GM18511 (cell line): ENCODE measurements at regions not wholly inside any gene's neighbourhood (a gene's known extent, or its start where the extent isn't known, plus 50 kb on each side); places are given as distances from the start of the nearest gene placed in this dataset.
"Not testable (repeated sequence)": the region's sequence is repeated elsewhere in the genome, so short reads cannot be mapped to it uniquely, and the experiment has no call there.

Source experiments
- ATAC-seq: cut with Tn5 transposase; IDR thresholded peaks from one replicate; pipeline ENCODE4 v1.9.1; 2021; ENCODE audit warnings: mild to moderate bottlenecking, moderate library complexity; ENCODE audit not compliant: unreplicated experiment

DNA sequence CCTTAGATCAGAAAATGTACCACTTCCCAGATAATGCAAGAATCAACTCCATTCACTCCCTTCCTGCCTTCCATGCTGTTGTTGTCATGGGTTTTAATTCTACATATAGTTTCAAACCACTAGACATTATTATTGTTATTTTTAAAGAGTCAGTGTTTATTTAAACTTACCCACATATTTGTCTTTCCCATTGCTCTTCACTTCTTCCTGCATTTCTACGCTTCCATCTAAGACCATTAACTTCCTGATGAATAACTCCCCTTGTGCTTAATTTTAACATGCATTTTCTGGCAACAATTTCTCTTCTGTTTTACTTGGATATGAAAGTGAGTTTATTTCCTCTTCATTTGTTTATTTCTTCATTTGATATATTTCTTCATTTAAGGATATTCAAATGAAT, 127.1 kb upstream of the FHIT start:
- no peak for ATAC-seq

DNA sequence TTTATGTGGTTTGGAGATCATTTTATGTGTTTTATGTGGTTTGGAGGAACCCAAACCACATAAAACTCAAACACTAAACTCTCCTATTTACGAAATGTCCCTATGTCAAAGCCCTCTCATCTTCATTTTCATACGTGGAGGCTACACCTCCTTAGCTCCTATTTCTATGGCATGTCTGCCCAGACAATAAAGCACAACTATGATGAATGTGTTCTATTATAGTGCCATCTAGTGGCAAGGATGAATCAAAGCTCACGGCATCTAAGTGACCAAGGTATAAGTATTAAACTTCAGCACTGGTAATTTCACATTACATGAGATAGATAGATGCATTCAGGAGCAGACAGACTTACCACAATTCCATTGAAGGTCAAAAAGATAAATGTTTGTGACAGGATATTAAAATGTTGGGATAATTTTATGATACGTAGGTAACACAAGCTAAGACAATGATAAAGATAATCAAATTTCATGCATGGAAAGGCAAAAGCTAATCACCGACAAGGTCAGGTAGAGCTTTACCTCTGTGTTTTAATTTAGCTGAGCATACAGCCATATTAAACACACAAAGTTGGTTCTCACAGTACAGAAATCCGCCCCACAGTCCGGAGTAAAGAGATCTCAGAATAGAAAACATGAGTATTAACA, 130.6 kb upstream of the FHIT start:
- ATAC-seq = peak; percentile 80

DNA sequence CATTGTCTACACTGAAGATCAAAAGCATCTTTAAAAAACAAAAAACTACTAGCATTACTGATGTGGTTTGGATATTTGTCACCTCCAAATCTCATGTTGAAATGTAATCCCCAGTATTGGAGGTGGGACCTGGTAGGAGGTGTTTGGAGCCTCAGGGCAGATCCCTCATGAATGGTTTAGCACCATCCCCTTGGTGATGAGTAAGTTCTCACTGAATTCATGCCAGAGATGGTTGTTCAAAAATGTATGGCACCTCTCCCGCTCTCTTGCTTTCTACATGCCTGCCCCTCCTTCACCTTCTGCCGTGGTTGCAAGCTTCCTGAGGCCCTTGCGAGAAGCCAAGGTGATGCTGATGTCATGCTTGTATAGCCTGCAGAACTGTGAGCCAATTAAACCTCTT, 136.6 kb upstream of the FHIT start:
- ATAC-seq = no peak

DNA sequence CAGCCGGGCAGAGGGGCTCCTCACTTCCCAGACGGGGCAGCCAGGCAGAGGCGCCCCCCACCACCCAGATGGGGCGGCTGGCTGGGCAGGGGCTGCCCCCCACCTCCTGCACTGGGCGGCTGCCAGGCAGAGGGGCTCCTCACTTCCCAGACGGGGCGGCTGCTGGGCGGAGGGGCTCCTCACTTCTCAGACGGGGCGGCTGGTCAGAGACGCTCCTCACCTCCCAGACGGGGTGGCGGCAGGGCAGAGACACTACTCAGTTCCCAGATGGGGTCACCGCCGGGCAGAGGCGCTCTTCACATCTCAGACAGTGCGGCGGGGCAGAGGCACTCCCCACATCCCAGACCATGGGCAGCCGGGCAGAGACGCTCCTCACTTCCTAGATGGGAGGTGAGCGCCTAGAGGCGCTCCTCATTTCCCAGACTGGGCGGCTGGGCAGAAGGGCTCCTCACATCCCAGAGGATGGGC, 142.3 kb upstream of the FHIT start:
- ATAC-seq = not testable (repeated sequence)

DNA sequence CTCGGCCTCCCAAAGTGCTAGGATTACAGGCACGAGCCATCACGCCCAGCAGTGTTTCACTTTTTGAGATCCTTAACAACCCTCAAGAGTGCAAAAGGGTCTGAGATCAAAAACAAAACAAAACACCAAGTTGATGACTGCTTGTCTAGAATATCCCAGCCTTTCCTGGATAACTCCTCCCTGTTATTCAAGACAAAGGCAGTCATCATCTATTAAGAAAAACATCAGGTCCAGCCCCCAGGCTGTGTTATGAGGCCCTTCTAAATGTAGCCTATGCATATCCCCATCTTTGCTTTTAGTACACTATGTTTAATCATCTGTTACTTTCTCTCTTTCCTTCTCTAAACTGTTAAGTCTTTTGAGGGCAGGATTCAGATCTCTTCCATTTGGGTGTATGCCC, 150.1 kb upstream of the FHIT start:
- no peak for ATAC-seq

DNA sequence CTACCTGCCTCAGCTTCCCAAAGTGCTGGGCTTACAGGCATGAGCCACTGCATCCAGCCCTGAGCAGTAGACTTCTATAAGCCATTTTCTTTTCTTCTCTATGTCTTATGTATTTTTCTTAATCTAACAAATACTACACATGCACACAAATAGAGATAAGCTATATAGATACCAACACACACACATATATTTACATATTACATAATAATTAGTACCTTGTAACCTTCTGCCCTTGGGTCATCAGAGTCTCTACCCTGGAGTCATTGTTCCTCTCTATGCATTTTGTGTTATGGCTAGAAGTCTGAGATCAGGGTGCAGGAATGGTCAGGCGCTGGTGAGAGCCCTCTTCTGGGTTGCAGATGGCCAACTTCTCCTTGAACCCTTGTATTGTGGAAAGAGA, 154.0 kb upstream of the PTPRG start:
- no peak for ATAC-seq

DNA sequence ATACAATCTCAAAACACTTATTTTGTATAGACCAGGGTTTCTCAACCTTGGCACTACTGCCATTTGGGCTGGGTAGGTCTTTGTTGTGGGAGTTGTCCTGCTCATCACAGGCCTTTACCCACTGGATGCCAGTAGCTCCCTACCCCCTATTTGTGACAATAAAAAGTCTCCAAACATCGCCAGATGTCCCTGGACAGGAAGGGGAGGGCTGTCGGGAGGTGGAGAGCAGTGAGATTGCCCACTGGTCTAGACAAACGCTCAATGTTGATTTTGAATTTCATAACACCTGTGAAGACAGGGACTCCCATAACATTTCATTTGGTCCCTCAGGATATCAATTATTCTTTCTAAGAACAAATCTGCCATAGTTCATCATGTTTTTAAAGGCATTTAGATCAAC, 151.7 kb upstream of the PTPRG start:
- ATAC-seq = no peak

DNA sequence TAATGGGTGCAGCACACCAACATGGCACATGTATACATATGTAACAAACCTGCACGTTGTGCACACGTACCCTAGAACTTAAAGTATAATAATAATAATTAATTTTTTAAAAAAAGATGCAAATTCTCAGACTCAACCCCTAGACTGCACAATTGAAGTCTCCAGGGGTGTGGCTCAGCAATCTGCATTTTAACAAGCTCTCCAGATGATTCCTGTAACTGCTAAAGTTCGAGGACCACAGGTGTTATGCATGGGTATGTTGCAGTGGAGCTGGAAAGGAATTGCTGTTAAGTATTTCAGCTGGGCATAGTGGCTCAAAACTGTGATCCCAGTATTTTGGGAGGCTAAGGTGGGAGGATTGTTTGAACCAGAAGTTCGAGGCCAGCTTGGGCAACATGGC, 151.0 kb upstream of the PTPRG start:
- not testable (repeated sequence) for ATAC-seq

DNA sequence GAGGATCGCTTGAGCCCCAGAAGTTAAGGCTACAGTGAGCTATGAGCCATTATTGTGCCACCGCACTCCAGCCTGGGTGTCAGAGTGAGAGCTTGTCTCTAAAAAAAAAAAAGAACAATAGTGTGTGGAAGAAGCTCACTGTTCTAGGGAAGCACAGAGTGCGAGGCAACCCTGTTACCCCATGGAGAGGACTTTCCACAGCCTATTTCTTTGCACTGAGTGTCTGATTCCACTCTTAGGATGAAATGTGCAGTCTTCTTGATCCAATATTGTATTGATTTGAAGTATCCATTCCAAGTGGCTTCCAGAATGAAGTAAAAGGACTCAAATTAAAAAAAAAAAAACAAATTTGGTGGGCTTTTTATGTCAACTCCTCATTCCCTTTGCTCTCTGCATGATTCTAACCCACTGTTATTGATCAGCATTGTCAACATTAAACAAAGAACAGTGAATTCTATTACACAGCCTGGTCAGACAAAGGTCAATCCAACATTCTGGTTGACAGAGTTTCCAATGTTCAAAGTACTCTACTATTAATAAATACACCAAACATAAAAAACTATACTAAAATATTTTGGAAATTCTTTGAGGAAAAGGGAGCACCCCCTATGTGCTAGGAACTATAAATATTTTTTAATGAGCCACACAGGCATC, 150.2 kb upstream of the PTPRG start:
- ATAC-seq = no peak

DNA sequence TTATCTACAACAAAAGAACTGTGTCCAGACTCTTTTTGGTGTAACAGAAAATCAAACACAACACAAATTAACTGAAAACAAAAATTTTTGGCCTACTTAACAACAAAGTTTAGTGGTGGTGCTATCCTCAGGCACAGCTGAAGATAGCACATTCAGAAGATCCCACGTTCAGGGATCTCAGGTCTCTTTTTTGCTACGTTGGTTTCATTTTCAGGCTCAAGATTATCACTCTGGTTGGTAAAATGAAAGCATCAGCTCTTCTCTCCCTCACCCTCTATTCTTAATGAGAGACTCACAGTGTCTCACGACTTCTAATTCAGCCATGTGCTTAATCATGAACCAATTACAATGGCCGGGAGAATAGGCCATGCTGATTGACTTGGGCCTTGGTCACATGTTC, 146.9 kb upstream of the PTPRG start:
- ATAC-seq = no peak

DNA sequence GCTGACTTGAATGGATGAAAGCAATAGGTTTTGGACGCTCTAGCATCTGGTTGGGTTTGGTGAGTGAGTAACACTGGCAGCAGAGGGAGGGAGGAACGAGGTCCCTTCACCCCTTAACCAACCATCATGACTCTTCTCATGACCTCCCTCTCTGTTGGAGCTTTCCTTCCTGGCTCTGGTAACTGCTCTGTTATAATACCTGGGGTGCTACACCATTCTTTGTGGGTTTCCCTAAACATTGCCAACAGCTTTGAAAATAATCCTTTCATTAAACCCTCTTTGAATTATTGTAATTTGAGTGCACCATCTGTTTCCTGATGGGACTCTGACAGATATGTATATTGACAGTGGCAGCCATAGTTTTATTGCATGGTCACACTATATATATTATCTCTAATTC, 146.2 kb upstream of the PTPRG start:
- no peak for ATAC-seq

DNA sequence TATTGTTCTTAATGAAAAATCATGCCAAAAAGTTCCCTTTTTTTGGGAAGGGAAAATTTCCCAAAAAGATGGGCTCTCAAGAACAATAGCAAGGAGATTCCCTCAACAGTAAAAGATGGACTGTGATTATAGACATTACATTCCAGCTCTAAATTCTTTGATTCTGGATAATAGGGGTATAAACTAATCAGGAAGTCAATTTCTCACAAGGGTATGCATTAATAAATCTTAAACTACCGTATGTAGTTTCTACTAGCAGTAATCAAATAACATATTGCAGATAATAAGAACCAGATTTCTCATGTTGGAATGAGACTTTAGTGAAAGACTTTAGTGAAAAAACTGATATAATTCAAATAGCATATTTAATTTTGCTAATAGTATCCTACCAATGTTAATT, 144.8 kb upstream of the PTPRG start:
- ATAC-seq = no peak

DNA sequence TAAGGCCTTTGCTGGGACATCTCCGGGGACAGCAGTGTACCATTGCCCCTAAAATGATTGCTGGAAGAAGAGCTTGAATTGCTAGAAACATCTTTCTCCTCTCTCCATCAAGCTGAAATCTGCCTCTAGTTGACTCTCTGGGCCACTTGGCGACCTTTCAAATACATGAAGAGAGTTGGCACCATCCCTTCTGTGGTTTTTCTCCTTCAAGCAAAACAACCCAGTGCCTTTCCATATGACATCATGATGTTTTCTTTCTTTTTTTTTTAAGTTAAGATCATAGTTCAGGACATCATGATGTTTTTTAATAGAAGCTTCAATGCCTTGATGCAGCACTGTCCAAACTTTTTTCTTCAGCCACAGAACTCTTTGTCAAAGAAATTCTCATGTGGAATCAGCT, 144.0 kb upstream of the PTPRG start:
- no peak for ATAC-seq

DNA sequence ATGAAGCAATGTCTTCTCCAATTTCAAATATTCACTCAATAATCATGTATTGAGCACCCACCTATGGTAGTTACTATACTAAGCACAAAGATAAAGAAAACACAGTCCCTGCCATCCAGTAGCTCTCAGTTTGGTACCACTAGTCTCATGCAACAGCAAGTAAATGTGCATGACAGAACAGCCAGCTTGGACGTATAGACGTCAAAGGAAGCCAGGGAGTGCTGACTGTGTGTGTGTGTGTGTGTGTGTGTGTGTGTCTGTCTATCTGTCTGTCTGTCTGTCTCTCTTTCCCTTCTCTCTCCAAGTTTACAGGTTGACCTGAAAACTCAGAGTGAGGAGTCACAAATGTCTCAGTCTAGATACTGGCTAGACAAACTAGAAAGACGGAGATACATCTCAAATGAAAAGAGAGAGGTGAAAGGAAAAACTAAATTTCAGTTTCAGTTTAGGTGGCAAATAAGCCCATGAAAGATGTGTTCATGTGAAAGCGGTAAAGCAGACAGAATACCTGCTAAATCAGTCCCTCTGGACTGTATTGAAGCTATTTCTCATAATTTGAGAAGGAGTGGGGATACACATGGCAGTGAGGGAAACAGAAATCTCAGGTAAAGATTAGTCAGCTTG, 141.1 kb upstream of the PTPRG start:
- peak; percentile 77 for ATAC-seq

DNA sequence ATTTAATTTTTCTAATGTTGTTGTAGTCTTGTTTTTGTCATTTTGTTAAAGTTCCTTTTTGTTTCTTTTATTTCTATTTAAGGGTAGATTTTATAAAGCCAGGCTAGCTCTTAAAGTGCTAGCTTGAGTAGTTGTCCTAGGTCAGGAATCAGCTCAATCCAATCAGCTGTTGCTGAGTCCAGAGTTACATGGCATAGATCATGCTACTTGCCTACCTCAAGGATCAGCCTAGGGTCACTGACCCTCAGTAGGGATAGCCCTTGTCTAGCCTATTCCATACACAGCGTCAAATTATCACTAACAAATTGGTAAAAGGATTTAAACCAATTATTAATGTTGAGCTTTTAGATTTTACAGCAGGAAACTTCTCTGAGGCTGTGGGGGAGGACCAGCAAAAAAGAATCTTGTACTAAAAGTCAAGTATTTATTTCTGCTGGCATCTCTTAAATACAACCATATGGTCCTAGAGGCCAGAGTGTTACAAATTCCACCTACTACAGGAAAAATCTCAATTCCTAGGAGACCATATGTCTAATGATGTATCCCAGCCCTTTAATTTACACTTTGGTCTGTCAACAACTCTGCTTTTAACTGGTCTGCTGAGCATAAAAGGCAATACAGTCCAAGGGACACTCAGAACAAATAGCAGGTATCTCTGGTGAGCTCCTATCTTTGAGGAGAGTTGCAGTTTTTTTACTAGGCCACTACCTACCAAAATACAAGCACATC, 138.3 kb upstream of the PTPRG start:
- ATAC-seq = no peak

DNA sequence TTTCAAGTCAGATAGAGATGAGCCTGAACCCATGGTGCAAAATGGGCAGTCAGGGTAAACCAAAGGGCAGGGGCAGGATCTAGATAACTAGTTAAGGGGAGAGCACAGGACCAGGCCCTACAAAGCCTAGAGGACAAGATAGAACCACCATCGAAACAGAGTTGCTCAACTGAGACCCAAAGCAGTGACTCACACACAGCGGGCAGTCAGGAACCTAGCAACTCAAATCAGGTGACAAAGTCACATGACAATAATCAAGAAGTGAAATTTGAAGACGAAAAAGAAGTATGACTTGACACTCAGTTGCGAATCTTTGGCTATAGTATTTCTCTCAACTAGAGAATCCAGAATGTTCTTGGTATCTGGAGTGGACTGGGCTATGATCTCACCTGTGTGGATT, 136.0 kb upstream of the PTPRG start:
- no peak for ATAC-seq

DNA sequence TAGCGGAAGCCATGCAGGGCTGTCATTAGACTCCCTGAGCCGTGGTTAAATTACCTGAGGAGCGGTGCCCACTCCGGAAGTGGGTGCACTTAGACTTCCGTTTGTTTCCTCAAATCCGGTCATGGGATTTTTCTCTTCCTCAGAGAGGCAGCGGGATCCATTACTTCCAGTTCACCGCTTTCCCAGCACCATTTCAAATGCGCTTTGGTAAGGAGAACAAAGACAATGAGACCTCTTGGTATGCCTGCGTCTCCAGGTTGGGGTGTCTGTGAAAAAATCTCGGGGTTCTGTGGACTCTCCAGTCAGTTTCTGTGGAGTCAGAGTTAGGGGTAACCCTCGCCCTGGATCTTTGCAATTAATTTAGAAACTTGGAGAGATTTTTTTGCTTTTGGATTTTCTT, 132.3 kb upstream of the PTPRG start:
- no peak for ATAC-seq

DNA sequence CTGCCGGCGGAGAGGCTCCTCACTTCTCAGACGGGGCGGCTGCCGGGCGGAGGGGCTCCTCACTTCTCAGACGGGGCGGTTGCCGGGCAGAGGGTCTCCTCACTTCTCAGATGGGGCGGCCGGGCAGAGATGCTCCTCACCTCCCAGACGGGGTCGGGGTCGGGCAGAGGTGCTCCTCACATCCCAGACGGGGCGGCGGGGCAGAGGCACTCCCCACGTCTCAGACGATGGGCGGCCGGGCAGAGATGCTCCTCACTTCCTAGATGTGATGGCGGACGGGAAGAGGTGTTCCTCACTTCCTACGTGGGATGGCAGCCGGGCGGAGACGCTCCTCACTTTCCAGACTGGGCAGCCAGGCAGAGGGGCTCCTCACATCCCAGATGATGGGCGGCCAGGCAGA, 126.5 kb upstream of the PTPRG start:
- not testable (repeated sequence) for ATAC-seq

DNA sequence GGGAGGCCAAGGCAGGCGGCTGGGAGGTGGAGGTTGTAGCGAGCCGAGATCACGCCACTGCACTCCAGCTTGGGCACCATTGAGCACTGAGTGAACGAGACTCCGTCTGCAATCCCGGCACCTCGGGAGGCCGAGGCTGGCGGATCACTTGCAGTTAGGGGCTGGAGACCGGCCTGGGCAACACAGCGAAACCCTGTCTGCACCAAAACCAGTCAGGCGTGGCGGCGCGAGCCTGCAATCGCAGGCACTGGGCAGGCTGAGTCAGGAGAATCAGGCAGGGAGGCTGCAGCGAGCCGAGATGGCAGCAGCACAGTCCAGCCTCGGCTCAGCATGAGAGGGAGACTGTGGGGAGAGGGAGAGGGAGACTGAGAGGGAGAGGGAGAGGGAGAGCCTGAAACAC, 126.0 kb upstream of the PTPRG start:
- not testable (repeated sequence) for ATAC-seq

DNA sequence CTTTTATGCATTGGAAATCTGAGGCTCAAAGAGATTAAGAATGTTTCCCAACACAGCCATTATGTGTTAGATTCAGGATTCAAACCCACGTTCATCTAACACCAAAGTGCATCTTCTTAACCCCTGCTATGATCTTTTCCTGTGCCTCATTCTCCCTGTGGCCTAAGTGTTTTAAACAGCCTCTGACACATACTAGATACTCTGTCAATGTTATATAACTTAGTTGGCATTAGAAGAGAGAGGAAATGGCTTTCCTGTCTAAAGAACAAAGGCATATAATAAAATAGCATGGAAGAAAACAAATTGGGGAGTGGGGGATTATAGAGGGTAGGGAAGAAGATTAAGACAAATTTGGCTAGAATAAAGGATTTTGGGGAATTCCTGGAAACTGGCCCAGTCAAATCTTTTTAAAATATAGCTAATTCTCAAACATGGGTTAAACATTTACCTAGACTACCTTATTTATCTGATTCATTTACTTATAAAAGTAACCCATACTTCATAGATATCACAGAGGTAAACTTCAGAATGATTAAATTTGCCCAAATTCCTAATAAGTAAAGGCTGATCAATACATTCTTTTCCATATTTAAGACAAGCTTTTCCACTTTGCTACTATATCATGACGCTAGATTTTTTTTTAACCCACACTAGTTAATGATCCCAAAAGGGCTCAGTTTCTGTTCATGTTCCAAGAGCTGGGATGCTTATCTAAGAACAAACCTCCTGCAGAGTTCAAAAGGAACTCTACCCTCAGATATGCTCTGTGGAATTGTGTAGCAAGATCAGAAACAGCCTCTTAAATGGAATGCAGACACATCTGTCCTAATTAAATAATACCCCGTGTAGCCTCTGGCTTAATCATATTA, 122.9 kb upstream of the PTPRG start:
- ATAC-seq = no peak

DNA sequence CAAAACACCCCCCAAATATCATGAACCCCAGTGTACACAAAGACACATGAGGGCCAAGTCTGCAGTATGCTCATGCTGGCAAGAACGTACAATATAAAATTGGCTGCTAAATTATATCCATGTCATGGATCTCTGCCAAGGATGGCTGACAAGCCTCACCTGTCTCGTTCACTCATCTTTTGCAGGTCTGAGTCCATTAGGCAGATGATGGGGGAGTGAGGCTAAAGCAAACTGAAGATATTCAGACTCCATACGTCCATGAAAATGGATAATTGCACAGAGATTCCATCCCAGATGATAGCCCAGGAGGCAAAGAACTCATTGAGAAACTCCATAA, 122.3 kb upstream of the PTPRG start:
- ATAC-seq = no peak
